Tibial nerve (tissue), 3 donors: ENCODE measurements at regions not wholly inside any gene's neighbourhood (a gene's known extent, or its start where the extent isn't known, plus 50 kb on each side); places are given as distances from the start of the nearest gene placed in this dataset.
"Not testable (repeated sequence)": the region's sequence is repeated elsewhere in the genome, so short reads cannot be mapped to it uniquely, and the experiment has no call there.

ENCODE experiments used
- CTCF ChIP-seq, 5 experiments: fragments of 200-600 bp in 3 of 5; fragments of 450-650 bp in 2 of 5; sonication (generic) in 3 of 5; IDR thresholded peaks; one replicate each; pipeline ENCODE4 v1.5.1; 2016 to 2019; ENCODE audit warnings: antibody characterized with exemption in 5 of 5, mild to moderate bottlenecking in 3 of 5, moderate library complexity in 2 of 5
- POLR2A ChIP-seq, 2 donors: fragments of 450-650 bp; IDR thresholded peaks; one replicate each; pipeline ENCODE4 v1.6.1; 2017; ENCODE audit warnings: antibody characterized with exemption in 2 of 2, mild to moderate bottlenecking in 2 of 2, moderate library complexity in 2 of 2

GRCh38 chr2:230603317-230603716 lies 109.3 kb upstream of the CAB39 start:
- not testable (repeated sequence) for TF ChIP-seq CTCF, POLR2A (IDR thresholded peaks at IDR 0.05)
